Spleen (tissue), 11 donors: ENCODE measurements at regions not wholly inside any gene's neighbourhood (a gene's known extent, or its start where the extent isn't known, plus 50 kb on each side); places are given as distances from the start of the nearest gene placed in this dataset.

Experiments
- DNase-seq: peaks from one replicate; pipeline ENCODE4 v3.0.0-alpha.2; 2020
- H3K27ac ChIP-seq, 8 donors: fragments of 200-600 bp; sonication (generic) in 7 of 8; 1 replicate in 4 of 8; 2 replicates in 4 of 8; pipeline versions ENCODE4 v1.5.0 to v1.8.0; 2016 to 2021; ENCODE audit warnings: inconsistent platforms in 4 of 8, mild to moderate bottlenecking in 4 of 8, moderate library complexity in 1 of 8
- H3K27me3 ChIP-seq, 7 donors: fragments of 200-600 bp; sonication (generic) in 6 of 7; replicated peaks in 1 of 7; 1 replicate in 4 of 7; 2 replicates in 3 of 7; pipeline versions ENCODE4 v1.5.0 to v1.8.0; 2016 to 2021; ENCODE audit warnings: inconsistent platforms in 3 of 7, mild to moderate bottlenecking in 1 of 7
- H3K36me3 ChIP-seq, 6 donors: fragments of 200-600 bp; sonication (generic) in 5 of 6; 1 replicate in 4 of 6; 2 replicates in 2 of 6; pipeline versions ENCODE4 v1.5.0 to v1.8.0; 2016 to 2021; ENCODE audit warnings: inconsistent platforms in 2 of 6
- H3K4me1 ChIP-seq, 6 donors: fragments of 200-600 bp; sonication (generic) in 5 of 6; 1 replicate in 3 of 6; 2 replicates in 3 of 6; pipeline versions ENCODE4 v1.5.0 to v1.8.0; 2016 to 2021; ENCODE audit warnings: inconsistent platforms in 3 of 6
- H3K4me3 ChIP-seq, 8 donors: fragments of 200-600 bp; sonication (generic) in 7 of 8; 1 replicate in 4 of 8; 2 replicates in 4 of 8; pipeline versions ENCODE4 v1.5.0 to v1.8.0; 2016 to 2021; ENCODE audit warnings: inconsistent platforms in 4 of 8, mild to moderate bottlenecking in 4 of 8, moderate library complexity in 2 of 8
- H3K9me3 ChIP-seq, 8 donors: fragments of 200-600 bp; sonication (generic) in 7 of 8; 1 replicate in 4 of 8; 2 replicates in 4 of 8; pipeline versions ENCODE4 v1.5.0 to v1.8.0; 2016 to 2021; ENCODE audit warnings: inconsistent platforms in 4 of 8
- POLR2A ChIP-seq, 3 donors: fragments of 450-650 bp; IDR thresholded peaks; one replicate each; pipeline ENCODE4 v1.5.1; 2017; ENCODE audit warnings: antibody characterized with exemption in 3 of 3, mild to moderate bottlenecking in 1 of 3
- POLR2AphosphoS5 ChIP-seq, 3 donors: sonication (generic); formaldehyde crosslinking; IDR thresholded peaks; one replicate each; pipeline ENCODE4 v1.5.1; 2017; ENCODE audit warnings: antibody characterized with exemption in 3 of 3
- WGBS, 5 donors: extraction: QIAGEN DNeasy Blood & Tissue Kit in 3 of 5; methylation state at CpG; one replicate each; pipeline versions ENCODE4 v1.1.5 to v1.1.7; 2013 to 2018; 5-methylcytosine and 5-hydroxymethylcytosine counted together
- intact Hi-C: fragments of 100-400 bp; cut with DNase I; formaldehyde crosslinking; loops from one replicate; pipeline ENCODE4 v1.15.0; 2023; ENCODE audit warnings: low total_unique reads
- TF ChIP-seq, protein P1 (sequence below), 11 experiments: fragments of 200-600 bp in 7 of 11; fragments of 450-650 bp in 4 of 11; sonication (generic) in 4 of 11; IDR thresholded peaks in 8 of 11; conservative IDR thresholded peaks in 3 of 11; 1 replicate in 7 of 11; 2 replicates in 4 of 11; pipeline versions ENCODE4 v1.4.0 to v1.8.0; 2016 to 2021; ENCODE audit warnings: antibody characterized with exemption in 11 of 11, inconsistent platforms in 4 of 11, mild to moderate bottlenecking in 1 of 11
- donor health status: healthy with polysubstance abuse.
- donor health status: DM: no; HTN: no; CAD: no; lungs with moderate emphysema.
- donor health status: DM: no; HTN: no; CAD: no.
- donor health status: Bipolar disorder and iron deficiency.
- donor health status: healthy.
- donor health status: DM: no; HTN: no; CAD: no.
- donor health status: DM: yes; HTN: yes; CAD: no.

DNA sequence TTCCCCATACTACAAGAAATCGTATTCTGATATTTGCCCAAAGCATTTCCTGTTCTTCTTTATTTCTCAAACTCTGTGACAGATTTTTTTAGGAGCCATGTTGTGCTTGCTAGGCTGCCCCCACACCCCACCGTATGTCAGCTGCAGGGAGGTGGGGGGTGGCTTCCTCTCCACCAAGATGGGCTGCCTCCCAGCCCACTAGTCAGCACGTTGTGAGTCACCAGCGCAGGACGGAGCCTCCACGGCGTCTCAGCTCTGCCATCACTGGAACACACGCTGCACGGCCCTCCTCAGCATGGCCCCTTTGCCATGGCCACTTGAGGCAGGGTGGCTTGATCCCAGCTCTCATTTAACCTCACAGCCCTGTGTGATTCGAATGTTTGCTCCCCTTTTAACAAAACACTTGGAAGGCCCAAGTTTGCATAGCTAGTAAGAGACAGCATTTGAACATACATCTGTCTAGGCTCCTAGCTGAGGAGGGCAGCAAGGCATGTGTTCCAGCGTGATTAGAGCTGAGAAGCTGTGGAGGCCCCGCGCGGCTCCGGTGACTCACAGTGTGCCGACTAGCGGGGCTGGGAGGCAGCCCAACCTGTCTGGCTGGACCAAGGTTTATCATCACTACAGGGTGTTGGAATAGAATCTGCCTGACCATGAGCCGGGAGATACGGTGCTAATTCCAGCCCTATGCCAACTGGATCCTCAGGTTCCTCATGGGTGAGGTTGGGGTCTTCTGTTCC lies 180.7 kb upstream of the NCAM1 start:
- Histone ChIP-seq H3K4me1 (no peaks in the 10 kb centered on the region), H3K27ac (no peak overlapping the region), H3K9me3 (no peaks in the 10 kb centered on the region), H3K4me3 (no peak overlapping the region), H3K36me3 (no peaks in the 10 kb centered on the region), H3K27me3 (peaks cover 0 to 35% (median 0%) of the 10 kb centered on the region in 7 donors)
- 76 to 84% (median 82%) methylated on average over 17 to 19 of the region's 19 CpGs for WGBS, 5 donors
- TF ChIP-seq, protein P1, sequence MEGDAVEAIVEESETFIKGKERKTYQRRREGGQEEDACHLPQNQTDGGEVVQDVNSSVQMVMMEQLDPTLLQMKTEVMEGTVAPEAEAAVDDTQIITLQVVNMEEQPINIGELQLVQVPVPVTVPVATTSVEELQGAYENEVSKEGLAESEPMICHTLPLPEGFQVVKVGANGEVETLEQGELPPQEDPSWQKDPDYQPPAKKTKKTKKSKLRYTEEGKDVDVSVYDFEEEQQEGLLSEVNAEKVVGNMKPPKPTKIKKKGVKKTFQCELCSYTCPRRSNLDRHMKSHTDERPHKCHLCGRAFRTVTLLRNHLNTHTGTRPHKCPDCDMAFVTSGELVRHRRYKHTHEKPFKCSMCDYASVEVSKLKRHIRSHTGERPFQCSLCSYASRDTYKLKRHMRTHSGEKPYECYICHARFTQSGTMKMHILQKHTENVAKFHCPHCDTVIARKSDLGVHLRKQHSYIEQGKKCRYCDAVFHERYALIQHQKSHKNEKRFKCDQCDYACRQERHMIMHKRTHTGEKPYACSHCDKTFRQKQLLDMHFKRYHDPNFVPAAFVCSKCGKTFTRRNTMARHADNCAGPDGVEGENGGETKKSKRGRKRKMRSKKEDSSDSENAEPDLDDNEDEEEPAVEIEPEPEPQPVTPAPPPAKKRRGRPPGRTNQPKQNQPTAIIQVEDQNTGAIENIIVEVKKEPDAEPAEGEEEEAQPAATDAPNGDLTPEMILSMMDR (IDR thresholded peaks at IDR 0.05 in 8 of 11, conservative IDR thresholded peaks at IDR 0.05 in 3 of 11) = no peak
- TF ChIP-seq POLR2AphosphoS5 (IDR thresholded peaks at IDR 0.05) = no peak
- TF ChIP-seq POLR2A (IDR thresholded peaks at IDR 0.05) = no peak
- intact Hi-C loops = no loop called here
- no peak for DNase-seq

DNA sequence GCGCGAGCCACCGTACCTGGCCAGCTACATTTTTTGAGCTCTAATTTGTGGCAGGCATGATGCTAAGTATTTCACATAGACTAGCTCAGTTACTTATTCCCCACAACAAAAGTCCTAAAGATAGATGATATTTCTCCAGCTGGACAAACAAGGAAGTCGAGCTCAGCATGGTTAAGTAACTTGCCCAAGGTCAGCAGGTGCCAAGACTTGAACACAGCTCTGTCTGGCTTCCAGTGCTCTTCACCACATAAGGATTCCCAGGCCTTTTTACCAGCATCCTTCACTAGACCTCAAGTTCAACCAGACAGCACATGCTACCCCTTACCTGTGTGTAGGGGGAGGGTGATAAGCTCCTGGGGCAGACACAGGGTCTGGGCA lies 177.3 kb upstream of the NCAM1 start:
- Histone ChIP-seq H3K9me3 (no peaks in the 10 kb centered on the region), H3K27ac (no peak overlapping the region), H3K4me1 (no peaks in the 10 kb centered on the region), H3K27me3 (peaks cover 0 to 29% (median 0%) of the 10 kb centered on the region in 7 donors), H3K4me3 (no peak overlapping the region), H3K36me3 (no peaks in the 10 kb centered on the region)
- no peak for DNase-seq
- TF ChIP-seq POLR2A (IDR thresholded peaks at IDR 0.05) = no peak
- TF ChIP-seq, protein P1 (IDR thresholded peaks at IDR 0.05 in 8 of 11, conservative IDR thresholded peaks at IDR 0.05 in 3 of 11) = no peak
- no peak for TF ChIP-seq POLR2AphosphoS5 (IDR thresholded peaks at IDR 0.05)
- 83 to 92% (median 89%) methylated on average over 4 of the region's 4 CpGs for WGBS, 5 donors
- intact Hi-C loops = no loop called here

DNA sequence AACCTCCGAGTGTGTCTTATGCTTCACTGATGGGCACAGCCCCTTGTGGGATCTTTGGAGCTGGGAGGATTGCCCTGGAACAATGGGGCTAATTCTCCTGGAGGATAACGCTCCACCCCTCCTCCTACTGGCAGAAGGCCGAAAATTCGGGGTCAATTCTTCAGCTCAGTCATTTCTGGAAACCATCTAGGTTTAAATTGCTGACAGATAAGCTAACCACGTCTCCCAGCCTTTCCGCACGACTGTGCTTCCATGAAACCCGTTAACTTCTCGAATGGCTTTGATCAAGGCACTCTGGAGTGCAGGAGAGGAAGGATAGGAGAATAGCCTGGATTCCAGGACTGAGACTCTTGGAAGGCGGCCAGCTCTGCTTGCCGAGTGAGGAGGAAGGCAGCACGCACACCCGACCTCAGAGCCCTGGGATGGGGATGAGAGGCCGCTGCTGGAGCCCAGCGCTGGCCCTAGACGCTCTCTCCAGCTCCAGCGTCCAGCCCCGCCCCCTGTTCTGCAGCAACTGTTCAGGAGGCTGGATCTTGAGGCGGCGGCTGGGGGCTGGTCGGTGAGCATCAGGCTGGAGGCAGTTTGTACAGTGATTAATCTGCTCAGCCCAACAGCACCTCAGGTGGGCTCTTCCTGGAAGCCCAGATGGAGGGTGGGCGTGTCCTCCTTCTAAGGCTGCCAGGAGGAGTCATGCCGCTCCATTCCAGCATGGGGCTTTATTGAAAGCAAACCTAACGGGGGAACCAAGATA lies 176.7 kb upstream of the NCAM1 start:
- H3K9me3 ChIP-seq = no peaks in the 10 kb centered on the region
- peak overlapping the region in 1 of 8 donors; percentile 4 for H3K4me3 ChIP-seq
- intact Hi-C loops = no loop called here
- WGBS, 5 donors = 58 to 67% (median 63%) methylated on average over 17 to 24 of the region's 24 CpGs
- DNase-seq = no peak
- peaks cover 0 to 29% (median 0%) of the 10 kb centered on the region in 7 donors for H3K27me3 ChIP-seq
- no peaks in the 10 kb centered on the region for H3K36me3 ChIP-seq
- TF ChIP-seq POLR2AphosphoS5 (IDR thresholded peaks at IDR 0.05) (no peak), POLR2A (IDR thresholded peaks at IDR 0.05) (no peak)
- TF ChIP-seq, protein P1 (IDR thresholded peaks at IDR 0.05 in 8 of 11, conservative IDR thresholded peaks at IDR 0.05 in 3 of 11) = no peak
- H3K27ac ChIP-seq = no peak overlapping the region
- H3K4me1 ChIP-seq = no peaks in the 10 kb centered on the region

- H3K27me3 ChIP-seq = peaks cover 0 to 27% (median 0%) of the 10 kb centered on the region in 7 donors
- intact Hi-C loops = no loop called here
- no peak overlapping the region for H3K27ac ChIP-seq
- H3K4me1 ChIP-seq = no peaks in the 10 kb centered on the region
- no peaks in the 10 kb centered on the region for H3K36me3 ChIP-seq
- WGBS, 5 donors = 30 to 40% (median 37%) methylated on average over 7 of the region's 7 CpGs
- no peaks in the 10 kb centered on the region for H3K9me3 ChIP-seq
- no peak for DNase-seq
- peak overlapping the region in 1 of 8 donors; percentile 4 for H3K4me3 ChIP-seq
- no peak for TF ChIP-seq POLR2AphosphoS5 (IDR thresholded peaks at IDR 0.05)
- TF ChIP-seq, protein P1 (IDR thresholded peaks at IDR 0.05 in 8 of 11, conservative IDR thresholded peaks at IDR 0.05 in 3 of 11) = no peak
- no peak for TF ChIP-seq POLR2A (IDR thresholded peaks at IDR 0.05)
These were observed 176.1 kb upstream of the NCAM1 start for GRCh38 chr11:112785149-112785548.
